ENCODE measurements at regions not wholly inside any gene's neighbourhood (a gene's known extent, or its start where the extent isn't known, plus 50 kb on each side); places are given as distances from the start of the nearest gene placed in this dataset.

GRCh38 chr2:128428415-128428814 lies 109.7 kb upstream of the HS6ST1 start:
- no peaks in the 10 kb centered on the region for H3K9me3 ChIP-seq (ENCODE audit: control insufficient read depth, insufficient read depth, low read length)
- no peaks in the 10 kb centered on the region for H4K20me1 ChIP-seq (ENCODE audit: control insufficient read depth, insufficient read depth, low read depth, low read length)
- no peak overlapping the region for H3K4me2 ChIP-seq (ENCODE audit: low read length)
- H3K4me3 ChIP-seq (ENCODE audit: low read length), result no peak overlapping the region
- H3F3A ChIP-seq (ENCODE audit: control insufficient read depth, insufficient read depth), result no peaks in the 10 kb centered on the region
- TF ChIP-seq CTCF (IDR thresholded peaks at IDR 0.05; ENCODE audit: low read depth, low read length, poor library complexity, severe bottlenecking), result no peak
- H3K27ac ChIP-seq (ENCODE audit: low read depth, low read length), result no peak overlapping the region
- no peaks in the 10 kb centered on the region for H3K27me3 ChIP-seq (ENCODE audit: control insufficient read depth, low read length)
- no peaks in the 10 kb centered on the region for H3K79me2 ChIP-seq (ENCODE audit: control insufficient read depth, low read length)
- no peaks in the 10 kb centered on the region for H3K4me1 ChIP-seq (ENCODE audit: control insufficient read depth, low read length)
- H3K36me3 ChIP-seq (ENCODE audit: control insufficient read depth, low read length), result no peaks in the 10 kb centered on the region
- no peaks in the 10 kb centered on the region for H3K9me2 ChIP-seq (replicated peaks; ENCODE audit: control insufficient read depth, low read length)

- Histone ChIP-seq H3K4me1 (ENCODE audit: control insufficient read depth, low read length) (no peaks in the 10 kb centered on the region), H3K9me2 (replicated peaks; ENCODE audit: control insufficient read depth, low read length) (no peaks in the 10 kb centered on the region), H3K79me2 (ENCODE audit: control insufficient read depth, low read length) (no peaks in the 10 kb centered on the region), H3K27ac (ENCODE audit: low read depth, low read length) (no peak overlapping the region), H3K36me3 (ENCODE audit: control insufficient read depth, low read length) (no peaks in the 10 kb centered on the region), H3K4me2 (ENCODE audit: low read length) (no peak overlapping the region), H3K4me3 (ENCODE audit: low read length) (no peak overlapping the region), H3K9me3 (ENCODE audit: control insufficient read depth, insufficient read depth, low read length) (no peaks in the 10 kb centered on the region), H3K27me3 (ENCODE audit: control insufficient read depth, low read length) (no peaks in the 10 kb centered on the region), H3F3A (ENCODE audit: control insufficient read depth, insufficient read depth) (no peaks in the 10 kb centered on the region), H4K20me1 (ENCODE audit: control insufficient read depth, insufficient read depth, low read depth, low read length) (no peaks in the 10 kb centered on the region)
- TF ChIP-seq CTCF (IDR thresholded peaks at IDR 0.05; ENCODE audit: low read depth, low read length, poor library complexity, severe bottlenecking) (no peak), EZH2phosphoT487 (IDR thresholded peaks at IDR 0.05; ENCODE audit: borderline replicate concordance, low read length) (no peak)
Observed at GRCh38 chr2:128432423-128432822, 113.8 kb upstream of the HS6ST1 start.

- no peak overlapping the region for H3K4me2 ChIP-seq (ENCODE audit: low read length)
- TF ChIP-seq EZH2phosphoT487 (IDR thresholded peaks at IDR 0.05; ENCODE audit: borderline replicate concordance, low read length) (no peak), CTCF (IDR thresholded peaks at IDR 0.05; ENCODE audit: low read depth, low read length, poor library complexity, severe bottlenecking) (no peak)
- no peaks in the 10 kb centered on the region for H3K9me3 ChIP-seq (ENCODE audit: control insufficient read depth, insufficient read depth, low read length)
- H3K27ac ChIP-seq (ENCODE audit: low read depth, low read length), result no peak overlapping the region
- no peaks in the 10 kb centered on the region for H4K20me1 ChIP-seq (ENCODE audit: control insufficient read depth, insufficient read depth, low read depth, low read length)
- H3K4me3 ChIP-seq (ENCODE audit: low read length), result no peak overlapping the region
- H3K79me2 ChIP-seq (ENCODE audit: control insufficient read depth, low read length), result no peaks in the 10 kb centered on the region
- H3F3A ChIP-seq (ENCODE audit: control insufficient read depth, insufficient read depth), result no peaks in the 10 kb centered on the region
- H3K27me3 ChIP-seq (ENCODE audit: control insufficient read depth, low read length), result no peaks in the 10 kb centered on the region
- H3K9me2 ChIP-seq (replicated peaks; ENCODE audit: control insufficient read depth, low read length), result no peaks in the 10 kb centered on the region
- H3K4me1 ChIP-seq (ENCODE audit: control insufficient read depth, low read length), result no peaks in the 10 kb centered on the region
- no peaks in the 10 kb centered on the region for H3K36me3 ChIP-seq (ENCODE audit: control insufficient read depth, low read length)
Observed at GRCh38 chr2:128433911-128434550, 115.4 kb upstream of the HS6ST1 start.

All from DOHH2 (cell line).